ENCODE measurements at regions not wholly inside any gene's neighbourhood (a gene's known extent, or its start where the extent isn't known, plus 50 kb on each side); places are given as distances from the start of the nearest gene placed in this dataset.

- no peaks in the 10 kb centered on the region for H3K9me3 ChIP-seq (ENCODE audit: insufficient read depth, low read depth)
- CTCF ChIA-PET: no interaction called here
- no peak overlapping the region for H3K4me3 ChIP-seq
- H3K4me1 ChIP-seq (replicated peaks; ENCODE audit: insufficient read depth): no peaks in the 10 kb centered on the region
- intact Hi-C loops (cut with micrococcal nuclease; ENCODE audit: unreplicated experiment): no loop called here
- H3K79me2 ChIP-seq (ENCODE audit: low read depth): no peaks in the 10 kb centered on the region
- H3K27me3 ChIP-seq (ENCODE audit: insufficient read depth, low read depth): no peaks in the 10 kb centered on the region
- no peak overlapping the region for H3K4me2 ChIP-seq
- TF ChIP-seq CTCF (conservative IDR thresholded peaks at IDR 0.05) (no peak), EZH2 (IDR thresholded peaks at IDR 0.05; ENCODE audit: low read depth) (no peak)
- H3K9me2 ChIP-seq (ENCODE audit: insufficient read depth): no peaks in the 10 kb centered on the region
- no peak overlapping the region for H2AFZ ChIP-seq
- POLR2A ChIA-PET (ENCODE audit: unreplicated experiment): no interaction called here
- BruUV-seq (replicated peaks): no TSS peak
- no peak overlapping the region for H3K27ac ChIP-seq
- no peaks in the 10 kb centered on the region for H3K36me3 ChIP-seq (ENCODE audit: low read depth)
- no peaks in the 10 kb centered on the region for H3F3A ChIP-seq (ENCODE audit: insufficient read depth, low read depth)
- no peaks in the 10 kb centered on the region for H4K20me1 ChIP-seq (ENCODE audit: insufficient read depth)
- DNase-seq: no peak
These were observed 81.5 kb upstream of the C9orf72 start for GRCh38 chr9:27654629-27655285.

- intact Hi-C loops (cut with micrococcal nuclease; ENCODE audit: unreplicated experiment): no loop called here
- POLR2A ChIA-PET (ENCODE audit: unreplicated experiment): no interaction called here
- Histone ChIP-seq H3K79me2 (ENCODE audit: low read depth) (no peaks in the 10 kb centered on the region), H3K27me3 (ENCODE audit: insufficient read depth, low read depth) (no peaks in the 10 kb centered on the region), H3K27ac (no peak overlapping the region), H3K36me3 (ENCODE audit: low read depth) (no peaks in the 10 kb centered on the region), H3K9me2 (ENCODE audit: insufficient read depth) (no peaks in the 10 kb centered on the region), H3K9me3 (ENCODE audit: insufficient read depth, low read depth) (no peaks in the 10 kb centered on the region), H3F3A (ENCODE audit: insufficient read depth, low read depth) (no peaks in the 10 kb centered on the region), H3K4me1 (replicated peaks; ENCODE audit: insufficient read depth) (no peaks in the 10 kb centered on the region), H2AFZ (no peak overlapping the region), H3K4me3 (no peak overlapping the region), H3K4me2 (no peak overlapping the region), H4K20me1 (ENCODE audit: insufficient read depth) (no peaks in the 10 kb centered on the region)
- DNase-seq: no peak
- BruUV-seq (replicated peaks): no TSS peak
- TF ChIP-seq EZH2 (IDR thresholded peaks at IDR 0.05; ENCODE audit: low read depth): no peak
- no peak for TF ChIP-seq CTCF (conservative IDR thresholded peaks at IDR 0.05)
- CTCF ChIA-PET: no interaction called here
These were observed 82.2 kb upstream of the C9orf72 start for GRCh38 chr9:27655441-27655840.

GRCh38 chr9:27659001-27659400 lies 85.7 kb upstream of the C9orf72 start:
- H4K20me1 ChIP-seq (ENCODE audit: insufficient read depth): no peaks in the 10 kb centered on the region
- no peaks in the 10 kb centered on the region for H3K79me2 ChIP-seq (ENCODE audit: low read depth)
- POLR2A ChIA-PET (ENCODE audit: unreplicated experiment): no interaction called here
- H3F3A ChIP-seq (ENCODE audit: insufficient read depth, low read depth): no peaks in the 10 kb centered on the region
- H3K9me3 ChIP-seq (ENCODE audit: insufficient read depth, low read depth): no peaks in the 10 kb centered on the region
- DNase-seq: no peak
- H3K4me1 ChIP-seq (replicated peaks; ENCODE audit: insufficient read depth): no peaks in the 10 kb centered on the region
- no peak overlapping the region for H2AFZ ChIP-seq
- TF ChIP-seq CTCF (conservative IDR thresholded peaks at IDR 0.05): no peak
- TF ChIP-seq EZH2 (IDR thresholded peaks at IDR 0.05; ENCODE audit: low read depth): no peak
- no peaks in the 10 kb centered on the region for H3K9me2 ChIP-seq (ENCODE audit: insufficient read depth)
- intact Hi-C loops (cut with micrococcal nuclease; ENCODE audit: unreplicated experiment): no loop called here
- no peak overlapping the region for H3K27ac ChIP-seq
- H3K36me3 ChIP-seq (ENCODE audit: low read depth): no peaks in the 10 kb centered on the region
- no peak overlapping the region for H3K4me2 ChIP-seq
- H3K4me3 ChIP-seq: no peak overlapping the region
- H3K27me3 ChIP-seq (ENCODE audit: insufficient read depth, low read depth): no peaks in the 10 kb centered on the region
- CTCF ChIA-PET: no interaction called here
- BruUV-seq (replicated peaks): no TSS peak

Data from PC-9 (cell line).